A549 (cell line): ENCODE measurements at regions not wholly inside any gene's neighbourhood (a gene's known extent, or its start where the extent isn't known, plus 50 kb on each side); places are given as distances from the start of the nearest gene placed in this dataset.
A peak's percentile ranks its signal among the peaks of the same experiment; 100 is the strongest.

Experiments used
- ATAC-seq, 2 experiments: fragments of 200-7000 bp in 1 of 2; fragments of >200 bp in 1 of 2; cut with Nextera tagmentation in 1 of 2; cut with Tn5 transposase in 1 of 2; 3 replicates each; pipeline versions ENCODE4 v1.8.0 to v1.9.1; 2018 to 2020; ENCODE audit warnings: mild to moderate bottlenecking in 1 of 2, moderate library complexity in 1 of 2
- CTCF ChIA-PET: fragments of 300-600 bp; sonication (Branson Sonifier 250); formaldehyde crosslinking; extraction: SDS; loops from one replicate; lab custom pipeline; 2021; ENCODE audit warnings: antibody characterized with exemption, inconsistent platforms; lab: Yijun Ruan, JAX
- POLR2A ChIA-PET: fragments of 350-600 bp; formaldehyde crosslinking; extraction: SDS; loops from one replicate; lab custom pipeline; 2021; ENCODE audit warnings: antibody characterized with exemption, inconsistent platforms; lab: Yijun Ruan, JAX
- DNase-seq, 2 experiments: peaks; one replicate each; pipeline versions ENCODE4 v3.0.0 to v3.0.0-alpha.2; 2011 to 2016; ENCODE audit warnings: low read depth in 1 of 2, low spot score in 1 of 2
- FAIRE-seq: peaks from 2 replicates; lab custom pipeline; 2011; peaks lifted over from hg19 to GRCh38; lab: Jason Lieb, UNC
- H3K27ac ChIP-seq, 2 experiments: fragments of >200 bp; sonication (Bioruptor Twin); formaldehyde crosslinking; 3 replicates each; pipeline ENCODE4 v1.5.1; 2016 to 2017
- H3K4me1 ChIP-seq: fragments of >200 bp; sonication (Bioruptor Twin); formaldehyde crosslinking; 3 replicates; pipeline ENCODE4 v1.6.1; 2016
- H3K4me2 ChIP-seq: fragments of >200 bp; sonication (Bioruptor Twin); formaldehyde crosslinking; 3 replicates; pipeline ENCODE4 v1.6.1; 2016
- H3K4me3 ChIP-seq: fragments of >200 bp; sonication (Bioruptor Twin); formaldehyde crosslinking; 3 replicates; pipeline ENCODE4 v1.5.1; 2016
- H3K9me3 ChIP-seq: fragments of >200 bp; sonication (Bioruptor Twin); formaldehyde crosslinking; 3 replicates; pipeline ENCODE4 v1.6.1; 2016
- BHLHE40 ChIP-seq: IDR thresholded peaks from 2 replicates; pipeline ENCODE4 v1.6.1; 2012; ENCODE audit warnings: low read depth, low read length, inconsistent platforms
- CBX2 ChIP-seq: fragments of 200-600 bp; sonication (generic); IDR thresholded peaks from 2 replicates; pipeline ENCODE4 v1.6.1; 2016; ENCODE audit warnings: low read depth, mild to moderate bottlenecking, borderline replicate concordance
- CEBPB ChIP-seq, 2 experiments: fragments of >200 bp in 1 of 2; sonication (Bioruptor Twin) in 1 of 2; formaldehyde crosslinking in 1 of 2; IDR thresholded peaks; 2 replicates each; pipeline ENCODE4 v1.6.1; 2012 to 2016
- EHF ChIP-seq: fragments of 250-450 bp; sonication (Bioruptor Pico); IDR thresholded peaks from 2 replicates; pipeline ENCODE4 v1.5.0; 2020; ENCODE audit warnings: mild to moderate bottlenecking
- FOSB ChIP-seq: fragments of 250-450 bp; sonication (Bioruptor Pico); IDR thresholded peaks from 2 replicates; pipeline ENCODE4 v1.5.0; 2020; ENCODE audit warnings: mild to moderate bottlenecking, moderate library complexity
- FOSL2 ChIP-seq, 2 experiments: fragments of 450-650 bp in 1 of 2; fragments of >200 bp in 1 of 2; sonication (Bioruptor Twin) in 1 of 2; formaldehyde crosslinking; IDR thresholded peaks; 2 replicates each; pipeline versions ENCODE4 v1.5.0 to v1.6.1; 2016 to 2020; ENCODE audit warnings: mild to moderate bottlenecking in 1 of 2, moderate library complexity in 1 of 2
- FOXS1 ChIP-seq: fragments of 250-450 bp; sonication (Bioruptor Pico); IDR thresholded peaks from 2 replicates; pipeline ENCODE4 v1.5.0; 2020; ENCODE audit warnings: mild to moderate bottlenecking, moderate library complexity
- GATA3 ChIP-seq: IDR thresholded peaks from 2 replicates; pipeline ENCODE4 v1.6.1; 2012; ENCODE audit warnings: borderline replicate concordance
- HDAC2 ChIP-seq: fragments of 200-600 bp; sonication (generic); IDR thresholded peaks from 2 replicates; pipeline ENCODE4 v1.6.1; 2016
- HEYL ChIP-seq: fragments of 250-450 bp; sonication (Bioruptor Pico); IDR thresholded peaks from 2 replicates; pipeline ENCODE4 v1.8.0; 2021; ENCODE audit warnings: mild to moderate bottlenecking, moderate library complexity
- HOXB13 ChIP-seq: fragments of 250-450 bp; sonication (Bioruptor Pico); IDR thresholded peaks from 2 replicates; pipeline ENCODE4 v1.5.0; 2020; ENCODE audit warnings: low read depth, mild to moderate bottlenecking, moderate library complexity
- JUN ChIP-seq, 2 experiments: fragments of >200 bp; sonication (Bioruptor Twin); formaldehyde crosslinking; IDR thresholded peaks; 2 replicates in 1 of 2; 3 replicates in 1 of 2; pipeline ENCODE4 v1.6.1; 2016 to 2017
- JUNB ChIP-seq: fragments of >200 bp; sonication (Bioruptor Twin); formaldehyde crosslinking; IDR thresholded peaks from 2 replicates; pipeline ENCODE4 v1.6.1; 2016
- MYC ChIP-seq: IDR thresholded peaks from 2 replicates; pipeline ENCODE4 v1.6.1; 2012; ENCODE audit warnings: mild to moderate bottlenecking, inconsistent platforms, low read length, improper control_type of control experiment, borderline replicate concordance
- NFE2L2 ChIP-seq: fragments of 150-350 bp; conservative IDR thresholded peaks from 2 replicates; pipeline ENCODE4 v1.6.1; 2014; ENCODE audit warnings: low read length
- NPAS2 ChIP-seq: fragments of 250-450 bp; sonication (Bioruptor Pico); IDR thresholded peaks from 2 replicates; pipeline ENCODE4 v1.8.0; 2022; ENCODE audit warnings: mild to moderate bottlenecking, moderate library complexity, borderline replicate concordance
- PHF8 ChIP-seq: fragments of 200-600 bp; sonication (generic); IDR thresholded peaks from 2 replicates; pipeline ENCODE4 v1.6.1; 2016; ENCODE audit warnings: low read depth, mild to moderate bottlenecking, antibody characterized with exemption, moderate library complexity, borderline replicate concordance
- POLR2A ChIP-seq: IDR thresholded peaks from 2 replicates; pipeline ENCODE4 v1.6.1; 2012; ENCODE audit warnings: mild to moderate bottlenecking, low read length
- RAD21 ChIP-seq, 2 experiments: fragments of >200 bp in 1 of 2; sonication (Bioruptor Twin) in 1 of 2; formaldehyde crosslinking in 1 of 2; IDR thresholded peaks in 1 of 2; conservative IDR thresholded peaks in 1 of 2; 2 replicates in 1 of 2; 3 replicates in 1 of 2; pipeline ENCODE4 v1.6.1; 2012 to 2018; ENCODE audit warnings: inconsistent platforms in 1 of 2
- SREBF2 ChIP-seq: fragments of 450-650 bp; IDR thresholded peaks from 2 replicates; pipeline ENCODE4 v1.6.1; 2014; ENCODE audit warnings: mild to moderate bottlenecking, moderate library complexity
- ZC3H11A ChIP-seq: fragments of 450-650 bp; IDR thresholded peaks from 2 replicates; pipeline ENCODE4 v1.6.1; 2014; ENCODE audit warnings: antibody characterized with exemption, mild to moderate bottlenecking
- ZFP36 ChIP-seq: fragments of 450-650 bp; IDR thresholded peaks from 2 replicates; pipeline ENCODE4 v1.6.1; 2014; ENCODE audit warnings: borderline replicate concordance; ENCODE audit not compliant: partially characterized antibody
- ZNF302 ChIP-seq: fragments of 250-450 bp; sonication (Bioruptor Pico); IDR thresholded peaks from 2 replicates; pipeline ENCODE4 v1.9.0; 2021; ENCODE audit warnings: inconsistent platforms, mild to moderate bottlenecking, moderate library complexity
- ZSCAN20 ChIP-seq: fragments of 250-450 bp; sonication (Bioruptor Pico); IDR thresholded peaks from 2 replicates; pipeline ENCODE4 v1.8.0; 2022; ENCODE audit warnings: mild to moderate bottlenecking, moderate library complexity
- WGBS: methylation state at CpG from one replicate; pipeline ENCODE4 v1.1.6; 2017; ENCODE audit errors: missing lambda C conversion rate; 5-methylcytosine and 5-hydroxymethylcytosine counted together
- TF ChIP-seq, protein P1 (sequence below): fragments of 450-650 bp; IDR thresholded peaks from 2 replicates; pipeline ENCODE4 v1.6.1; 2014; ENCODE audit warnings: antibody characterized with exemption
- TF ChIP-seq, protein P2 (sequence below): fragments of >200 bp; sonication (Bioruptor Twin); formaldehyde crosslinking; IDR thresholded peaks from 2 replicates; pipeline ENCODE4 v1.6.1; 2016
- TF ChIP-seq, protein P3 (sequence below): IDR thresholded peaks from 2 replicates; pipeline ENCODE4 v1.6.1; 2012

DNA sequence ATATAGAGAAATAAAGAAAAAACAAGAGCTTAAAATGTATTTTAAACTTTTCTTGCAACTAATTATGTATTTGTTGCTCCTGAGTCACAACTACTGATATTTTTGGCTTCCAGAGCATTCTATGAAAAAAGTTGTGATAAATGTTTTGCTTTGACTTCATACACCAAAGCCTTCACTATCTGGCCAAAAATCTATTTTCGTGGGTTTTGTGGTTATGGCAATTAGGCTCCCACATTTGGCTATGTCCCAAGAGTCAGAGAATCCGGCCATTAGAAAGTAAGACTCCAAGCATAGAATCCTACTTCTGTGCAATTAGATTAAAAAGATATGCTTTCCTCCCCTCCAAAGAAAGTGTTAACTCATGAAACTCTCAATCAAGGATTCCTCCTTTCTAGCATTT is 1456.1 kb upstream of the ACVR2A start:
- no peak for TF ChIP-seq CBX2
- no peak for TF ChIP-seq NPAS2
- TF ChIP-seq ZC3H11A: no peak
- no peak for TF ChIP-seq HOXB13 (CRISPR knock-in tag)
- TF ChIP-seq FOSL2 (IDR thresholded peaks at IDR 0.05): no peak
- no peak for TF ChIP-seq FOSL2 (CRISPR knock-in tag; IDR thresholded peaks at IDR 0.05)
- TF ChIP-seq, all 56 proteins: peak for 0
- DNase-seq: no peak
- H3K4me3 ChIP-seq: no peak overlapping the region
- H3K4me2 ChIP-seq: no peak overlapping the region
- H3K9me3 ChIP-seq: no peaks in the 10 kb centered on the region
- FAIRE-seq: no peak
- POLR2A ChIA-PET: no interaction called here
- H3K27ac ChIP-seq: no peak overlapping the region
- no peak for ATAC-seq
- 35% methylated on average over 2 of the region's 2 CpGs for WGBS
- CTCF ChIA-PET: no interaction called here
- no peaks in the 10 kb centered on the region; the same call in 2 of the 3 replicates for H3K4me1 ChIP-seq

DNA sequence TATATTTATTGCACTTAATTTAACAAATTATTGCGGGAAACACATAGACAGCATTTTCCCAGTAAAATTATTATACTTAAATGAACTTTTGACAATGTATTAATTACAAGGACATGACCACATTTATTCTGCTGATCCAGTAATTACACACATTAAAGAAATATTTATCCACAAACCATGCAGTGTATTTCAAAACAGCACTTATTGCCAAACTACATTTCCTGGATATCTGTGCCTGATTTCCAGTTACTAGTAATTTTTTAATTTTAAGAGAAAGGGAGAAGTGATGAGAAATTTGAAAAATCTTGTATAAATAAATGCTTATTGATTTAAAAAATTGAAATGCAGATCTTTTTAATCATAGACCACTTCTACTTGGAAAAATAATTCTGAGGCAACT is 1458.7 kb upstream of the ACVR2A start:
- ChIA-PET POLR2A (no interaction called here), CTCF (no interaction called here)
- no peak for DNase-seq
- TF ChIP-seq JUN (IDR thresholded peaks at IDR 0.05) (no peak), CEBPB (IDR thresholded peaks at IDR 0.05) (no peak), PHF8 (no peak), FOXS1 (no peak), NFE2L2 (no peak), ZNF302 (CRISPR knock-in tag) (no peak), RAD21 (conservative IDR thresholded peaks at IDR 0.05 in 1 of 2, IDR thresholded peaks at IDR 0.05 in 1 of 2) (no peak), HDAC2 (no peak)
- TF ChIP-seq, protein P1, sequence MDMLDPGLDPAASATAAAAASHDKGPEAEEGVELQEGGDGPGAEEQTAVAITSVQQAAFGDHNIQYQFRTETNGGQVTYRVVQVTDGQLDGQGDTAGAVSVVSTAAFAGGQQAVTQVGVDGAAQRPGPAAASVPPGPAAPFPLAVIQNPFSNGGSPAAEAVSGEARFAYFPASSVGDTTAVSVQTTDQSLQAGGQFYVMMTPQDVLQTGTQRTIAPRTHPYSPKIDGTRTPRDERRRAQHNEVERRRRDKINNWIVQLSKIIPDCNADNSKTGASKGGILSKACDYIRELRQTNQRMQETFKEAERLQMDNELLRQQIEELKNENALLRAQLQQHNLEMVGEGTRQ: no peak
- TF ChIP-seq, protein P2, sequence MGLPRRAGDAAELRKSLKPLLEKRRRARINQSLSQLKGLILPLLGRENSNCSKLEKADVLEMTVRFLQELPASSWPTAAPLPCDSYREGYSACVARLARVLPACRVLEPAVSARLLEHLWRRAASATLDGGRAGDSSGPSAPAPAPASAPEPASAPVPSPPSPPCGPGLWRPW: no peak
- Histone ChIP-seq H3K27ac (no peak overlapping the region), H3K4me1 (no peaks in the 10 kb centered on the region), H3K4me2 (no peak overlapping the region), H3K9me3 (no peaks in the 10 kb centered on the region), H3K4me3 (no peak overlapping the region)
- ATAC-seq: no peak
- WGBS: 58% methylated on average over 1 of the region's 1 CpG
- FAIRE-seq: no peak

DNA sequence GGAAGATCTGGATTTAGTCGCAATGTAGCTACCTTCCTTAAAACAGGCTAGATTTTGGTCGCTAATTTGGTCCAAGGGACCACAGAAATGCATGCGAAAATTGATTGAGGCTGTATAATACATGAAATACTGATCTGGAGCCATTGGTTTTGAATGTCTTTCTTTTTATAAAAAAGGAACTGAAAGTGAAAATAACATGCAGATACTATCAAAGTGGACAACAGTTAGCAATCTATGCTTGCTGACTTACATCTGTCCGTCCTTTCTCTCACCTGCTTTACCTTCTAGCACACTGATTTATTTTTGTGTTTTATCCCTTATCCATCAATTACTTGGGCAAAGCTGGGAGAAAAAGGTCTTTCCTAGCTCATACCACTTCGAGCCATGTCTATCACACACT is 1459.8 kb upstream of the ACVR2A start:
- Histone ChIP-seq H3K4me3 (no peak overlapping the region), H3K9me3 (no peaks in the 10 kb centered on the region), H3K4me1 (no peaks in the 10 kb centered on the region), H3K4me2 (peak overlapping the region; percentile 9; the same call in 1 of the 3 replicates), H3K27ac (no peak overlapping the region)
- ATAC-seq (no peak), DNase-seq (no peak), FAIRE-seq (no peak)
- TF ChIP-seq HEYL (CRISPR knock-in tag) (no peak), BHLHE40 (no peak)
- ChIA-PET CTCF (no interaction called here), POLR2A (no interaction called here)
- 34% methylated on average over 5 of the region's 5 CpGs for WGBS

DNA sequence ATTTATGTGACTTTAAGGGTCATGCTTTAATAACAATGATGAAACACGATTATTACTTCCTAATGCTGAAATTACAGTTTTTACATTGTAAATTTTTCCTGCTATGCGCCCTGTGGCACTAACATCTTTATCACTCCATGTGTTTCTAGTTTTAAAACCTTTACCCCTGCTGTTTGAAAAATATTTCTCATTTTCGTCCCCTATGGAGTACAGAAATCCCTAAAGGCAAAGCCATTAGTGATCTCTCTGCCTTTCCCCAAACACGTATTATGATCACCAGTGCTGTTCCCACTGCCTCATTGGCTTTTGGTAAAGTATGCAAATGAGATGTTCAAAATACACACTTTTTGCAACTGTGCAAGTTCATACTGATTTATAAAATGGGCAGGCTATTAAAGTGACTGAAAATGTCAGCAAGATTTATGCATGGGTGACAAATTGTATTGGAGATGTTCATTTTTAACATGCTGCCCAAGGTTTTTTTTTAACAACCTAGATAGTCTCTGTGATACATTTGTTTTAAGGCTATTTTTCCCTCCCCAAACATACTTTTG is 1468.2 kb upstream of the ACVR2A start:
- ChIA-PET POLR2A (no interaction called here), CTCF (no interaction called here)
- H3K27ac ChIP-seq: no peak overlapping the region
- TF ChIP-seq POLR2A: no peak
- TF ChIP-seq ZFP36: no peak
- no peak for TF ChIP-seq RAD21 (conservative IDR thresholded peaks at IDR 0.05 in 1 of 2, IDR thresholded peaks at IDR 0.05 in 1 of 2)
- TF ChIP-seq, protein P3, sequence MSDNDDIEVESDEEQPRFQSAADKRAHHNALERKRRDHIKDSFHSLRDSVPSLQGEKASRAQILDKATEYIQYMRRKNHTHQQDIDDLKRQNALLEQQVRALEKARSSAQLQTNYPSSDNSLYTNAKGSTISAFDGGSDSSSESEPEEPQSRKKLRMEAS: no peak
- no peak for TF ChIP-seq MYC
- TF ChIP-seq FOSB (CRISPR knock-in tag): no peak
- no peak for TF ChIP-seq HOXB13 (CRISPR knock-in tag)
- TF ChIP-seq EHF (CRISPR knock-in tag): no peak
- no peak for TF ChIP-seq CBX2
- TF ChIP-seq BHLHE40: no peak
- no peak for TF ChIP-seq SREBF2
- TF ChIP-seq ZSCAN20 (CRISPR knock-in tag): no peak
- TF ChIP-seq GATA3: no peak
- TF ChIP-seq JUNB: no peak
- TF ChIP-seq, protein P2: no peak
- no peaks in the 10 kb centered on the region for H3K4me1 ChIP-seq
- no peaks in the 10 kb centered on the region for H3K9me3 ChIP-seq
- no peak for FAIRE-seq
- WGBS: 49% methylated on average over 4 of the region's 4 CpGs
- no peak overlapping the region for H3K4me3 ChIP-seq
- no peak overlapping the region for H3K4me2 ChIP-seq
- ATAC-seq: no peak
- no peak for DNase-seq
